Ishikawa (cell line): ENCODE measurements at regions not wholly inside any gene's neighbourhood (a gene's known extent, or its start where the extent isn't known, plus 50 kb on each side); places are given as distances from the start of the nearest gene placed in this dataset.

Experiments used
- CEBPB ChIP-seq: IDR thresholded peaks from 2 replicates; pipeline ENCODE4 v1.6.1; 2012
- EGR1 ChIP-seq: IDR thresholded peaks from 2 replicates; pipeline ENCODE4 v1.6.1; 2012
- EP300 ChIP-seq: IDR thresholded peaks from 2 replicates; pipeline ENCODE4 v1.6.1; 2012; ENCODE audit warnings: borderline replicate concordance
- FOXM1 ChIP-seq: IDR thresholded peaks from 2 replicates; pipeline ENCODE4 v1.6.1; 2012; ENCODE audit warnings: low read depth, borderline replicate concordance
- MAX ChIP-seq: IDR thresholded peaks from 2 replicates; pipeline ENCODE4 v1.6.1; 2012
- NFIC ChIP-seq: IDR thresholded peaks from 2 replicates; pipeline ENCODE4 v1.6.1; 2012
- RAD21 ChIP-seq: IDR thresholded peaks from 2 replicates; pipeline ENCODE4 v1.6.1; 2012; ENCODE audit warnings: low read depth
- REST ChIP-seq: IDR thresholded peaks from 2 replicates; pipeline ENCODE4 v1.6.1; 2012; ENCODE audit warnings: low read depth, mild to moderate bottlenecking
- TAF1 ChIP-seq: IDR thresholded peaks from 2 replicates; pipeline ENCODE4 v1.6.1; 2012; ENCODE audit warnings: low read depth, mild to moderate bottlenecking
- TCF12 ChIP-seq: IDR thresholded peaks from 2 replicates; pipeline ENCODE4 v1.6.1; 2012; ENCODE audit warnings: low read depth
- USF1 ChIP-seq: IDR thresholded peaks from 2 replicates; pipeline ENCODE4 v1.6.1; 2012
- YY1 ChIP-seq: IDR thresholded peaks from 2 replicates; pipeline ENCODE4 v1.6.1; 2012; ENCODE audit warnings: low read depth

- TF ChIP-seq REST (no peak), TAF1 (no peak), MAX (no peak), TCF12 (no peak), CEBPB (no peak), EP300 (no peak), NFIC (no peak), FOXM1 (no peak), RAD21 (no peak), EGR1 (no peak), USF1 (no peak), YY1 (no peak)
These were observed 299.8 kb downstream of the ADGRD1 start for GRCh38 chr12:131253376-131254026.
